A673 (cell line): ENCODE measurements at regions not wholly inside any gene's neighbourhood (a gene's known extent, or its start where the extent isn't known, plus 50 kb on each side); places are given as distances from the start of the nearest gene placed in this dataset.

ENCODE experiments used
- CTCF ChIP-seq: fragments of 300-800, 200-600 bp; sonication (generic); conservative IDR thresholded peaks from 2 replicates; pipeline ENCODE4 v1.5.1; 2017; ENCODE audit warnings: low read depth, mild to moderate bottlenecking, antibody characterized with exemption, low read length, moderate library complexity, mixed read lengths
- EZH2 ChIP-seq: fragments of 200-600 bp; sonication (generic); IDR thresholded peaks from 2 replicates; pipeline ENCODE4 v1.6.1; 2017; ENCODE audit warnings: borderline replicate concordance, low read depth, mild to moderate bottlenecking, mixed read lengths, antibody characterized with exemption, low read length; ENCODE audit not compliant: poor library complexity, severe bottlenecking

- TF ChIP-seq CTCF, result no peak
- no peak for TF ChIP-seq EZH2
These were observed 145.2 kb upstream of the BMPER start for GRCh38 chr7:33760146-33760545.
